ENCODE measurements at regions not wholly inside any gene's neighbourhood (a gene's known extent, or its start where the extent isn't known, plus 50 kb on each side); places are given as distances from the start of the nearest gene placed in this dataset.
A peak's percentile ranks its signal among the peaks of the same experiment; 100 is the strongest.
"Not testable (repeated sequence)": the region's sequence is repeated elsewhere in the genome, so short reads cannot be mapped to it uniquely, and the experiment has no call there.

DNA sequence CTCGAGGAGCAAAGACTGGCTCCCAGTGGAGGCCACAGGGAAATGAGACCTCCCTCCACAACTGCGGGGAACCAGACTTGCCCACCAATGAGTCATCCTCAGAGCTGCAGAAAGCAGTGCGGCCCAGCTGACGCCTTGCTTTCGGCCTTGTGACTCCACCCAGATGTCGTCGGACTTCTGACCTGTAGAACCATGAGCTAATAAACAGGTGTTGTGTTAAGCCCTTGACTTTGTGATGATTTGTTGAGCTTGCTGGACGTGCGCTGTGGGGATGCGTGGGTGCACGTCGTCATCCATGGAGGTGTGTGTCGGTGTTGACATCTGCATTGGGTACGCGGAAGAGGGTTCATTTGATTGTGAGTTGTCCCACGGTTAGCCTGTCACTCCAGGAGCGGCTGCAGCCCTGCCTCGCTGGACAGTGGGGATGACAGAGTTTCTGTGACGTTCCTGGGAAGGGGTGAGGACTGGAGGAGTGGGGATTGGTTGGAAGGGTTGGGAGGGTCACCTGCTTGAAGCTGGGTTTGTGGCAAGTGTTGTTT lies 154.1 kb downstream of the SH3BP4 start:
- DNase-seq (ENCODE audit: low spot score), result no peak

DNA sequence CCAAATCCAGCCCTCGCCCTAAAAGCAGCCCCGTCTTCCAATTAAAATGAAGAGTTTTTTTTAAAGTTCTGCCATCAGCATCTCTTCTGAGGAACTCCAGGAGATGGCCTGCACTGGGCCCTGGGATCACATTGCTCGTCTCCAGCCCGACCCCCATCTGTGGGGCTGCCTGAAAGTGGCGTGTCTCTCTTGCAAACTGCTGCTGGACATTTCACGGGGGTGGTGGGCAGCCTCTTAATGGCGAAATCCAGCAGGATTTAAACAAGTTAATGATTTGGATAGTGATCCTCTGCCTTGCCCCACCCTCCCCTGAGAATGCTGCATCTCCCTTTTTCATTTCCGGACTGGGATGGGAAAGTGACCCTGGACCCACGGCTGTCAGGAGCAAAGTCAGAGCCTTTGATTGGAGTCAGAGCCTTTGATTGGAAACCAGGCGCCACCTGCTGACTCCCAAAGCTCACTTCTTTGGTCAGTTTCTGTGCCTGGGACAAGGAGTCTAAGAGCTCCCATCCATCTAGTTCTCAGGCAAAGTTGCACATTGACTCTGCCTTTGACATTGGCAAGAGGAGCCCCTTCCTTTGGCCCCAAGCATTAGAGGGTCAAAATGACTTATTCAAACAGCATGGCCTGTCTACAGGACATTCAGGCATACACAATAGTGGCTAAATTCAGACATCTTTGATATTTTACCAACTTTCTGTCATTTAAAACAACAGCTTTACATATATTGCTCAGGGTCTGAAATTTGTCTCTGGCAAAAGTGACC lies 155.2 kb downstream of the SH3BP4 start:
- DNase-seq (ENCODE audit: low spot score), result peak; percentile 56

DNA sequence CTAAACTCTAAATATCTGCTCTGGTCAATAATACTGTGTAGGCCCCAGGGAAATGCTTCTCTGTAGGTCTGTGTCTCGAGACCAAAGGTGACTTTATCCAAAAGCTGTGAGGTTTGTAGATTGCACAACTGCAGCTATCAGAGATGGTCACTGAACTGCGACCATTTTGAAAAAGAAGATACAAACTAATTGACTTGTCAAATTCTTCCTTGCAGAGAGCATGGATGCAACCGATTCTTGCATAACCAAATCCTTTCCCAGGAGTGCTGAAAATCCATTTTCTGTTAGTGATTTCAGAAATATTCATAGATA lies 155.8 kb downstream of the SH3BP4 start:
- DNase-seq (ENCODE audit: low spot score), result no peak

DNA sequence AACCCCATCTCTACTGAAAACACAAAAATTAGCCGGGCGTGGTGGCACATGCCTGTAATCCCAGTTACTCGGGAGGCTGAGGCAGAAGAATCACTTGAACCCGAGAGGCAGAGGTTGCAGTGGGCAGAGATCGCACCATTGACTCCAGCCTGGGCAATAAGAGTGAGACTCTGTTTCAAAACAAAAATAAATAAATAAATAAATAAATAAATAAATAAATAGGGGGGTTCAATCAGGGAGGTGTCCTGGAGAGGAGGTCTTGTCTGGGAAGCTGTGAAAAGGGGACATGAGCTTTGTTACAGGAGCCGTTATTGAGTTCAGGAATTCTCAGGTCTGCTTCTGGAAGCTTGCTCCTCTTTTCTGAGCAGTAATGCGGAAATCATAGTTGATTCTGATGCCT lies 157.7 kb downstream of the SH3BP4 start:
- not testable (repeated sequence) for DNase-seq (ENCODE audit: low spot score)

DNA sequence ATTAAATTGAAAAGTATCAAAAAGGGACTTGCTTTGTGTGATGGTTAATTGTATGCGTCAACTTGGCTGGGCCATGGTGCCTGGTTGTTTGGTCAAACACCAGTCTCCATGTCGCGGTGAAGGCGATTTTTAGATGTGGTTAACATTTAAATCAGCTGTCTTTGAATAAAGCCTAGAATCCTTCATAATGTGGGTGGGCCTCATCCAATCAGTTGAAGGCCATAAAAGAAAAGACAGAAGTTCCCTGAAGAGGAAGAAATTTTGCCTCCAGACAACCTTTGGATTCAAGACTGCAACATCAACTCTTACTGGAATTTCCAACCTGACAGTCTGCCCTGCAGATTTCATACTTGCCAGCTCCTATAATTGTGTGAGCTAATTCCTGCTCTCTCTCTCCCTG lies 160.5 kb downstream of the SH3BP4 start:
- DNase-seq (ENCODE audit: low spot score), result no peak

DNA sequence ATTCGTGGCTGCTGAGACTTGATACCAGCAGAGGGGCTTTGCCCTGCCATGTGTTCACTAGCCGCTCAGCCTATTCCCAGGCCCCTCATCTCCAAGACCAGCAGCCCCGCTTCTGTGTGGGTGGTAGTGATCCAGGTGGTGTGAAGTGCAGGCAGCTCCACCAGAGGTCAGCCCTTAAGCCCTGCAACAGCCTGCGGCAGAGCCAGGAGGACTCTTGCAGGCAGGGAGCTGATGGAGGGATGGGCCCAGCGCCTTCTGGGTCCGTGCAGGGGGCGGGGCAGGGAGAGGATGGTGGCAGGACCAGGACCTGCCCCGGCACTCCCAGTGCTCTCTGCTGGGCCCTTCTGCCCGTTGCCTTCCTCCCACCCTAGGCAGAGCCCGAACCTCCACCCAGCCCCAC lies 162.0 kb downstream of the SH3BP4 start:
- DNase-seq (ENCODE audit: low spot score), result no peak

DNA sequence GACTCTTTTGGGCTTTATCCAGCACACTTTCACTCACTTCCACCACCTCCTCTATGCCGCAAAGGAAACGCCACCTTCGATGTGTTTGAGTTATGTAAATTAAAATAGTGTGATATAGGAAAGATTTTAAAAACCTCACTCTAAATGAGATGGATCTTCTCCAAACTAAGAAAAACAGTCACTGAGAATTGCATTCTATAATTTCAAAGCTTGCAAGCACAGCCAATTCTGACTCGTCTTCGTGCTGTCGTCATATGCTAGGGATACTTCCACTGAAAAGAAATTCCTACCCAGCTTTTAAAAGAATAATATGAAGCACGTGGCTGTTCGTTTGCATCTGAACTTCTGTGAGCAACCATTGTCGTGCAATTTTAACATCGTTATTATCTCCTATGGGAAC lies 162.5 kb downstream of the SH3BP4 start:
- no peak for DNase-seq (ENCODE audit: low spot score)

DNA sequence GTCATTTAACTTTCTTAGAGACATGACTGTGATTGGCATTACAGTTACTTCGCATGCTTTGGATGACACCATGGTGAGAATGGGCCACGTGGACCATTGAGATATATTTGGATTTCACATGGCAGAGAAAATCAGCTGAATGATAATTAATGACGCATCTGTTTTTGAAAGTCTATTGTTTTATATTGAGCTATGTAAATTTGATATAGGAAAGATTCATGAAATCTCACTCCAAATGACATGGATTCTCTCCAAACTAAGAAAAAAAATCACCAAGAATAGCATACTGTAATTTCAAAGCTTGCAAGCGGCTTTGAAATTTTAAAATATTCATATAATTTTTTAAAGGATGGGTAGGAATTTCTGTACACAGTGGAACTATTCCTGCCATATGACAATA lies 163.7 kb downstream of the SH3BP4 start:
- DNase-seq (ENCODE audit: low spot score), result no peak

DNA sequence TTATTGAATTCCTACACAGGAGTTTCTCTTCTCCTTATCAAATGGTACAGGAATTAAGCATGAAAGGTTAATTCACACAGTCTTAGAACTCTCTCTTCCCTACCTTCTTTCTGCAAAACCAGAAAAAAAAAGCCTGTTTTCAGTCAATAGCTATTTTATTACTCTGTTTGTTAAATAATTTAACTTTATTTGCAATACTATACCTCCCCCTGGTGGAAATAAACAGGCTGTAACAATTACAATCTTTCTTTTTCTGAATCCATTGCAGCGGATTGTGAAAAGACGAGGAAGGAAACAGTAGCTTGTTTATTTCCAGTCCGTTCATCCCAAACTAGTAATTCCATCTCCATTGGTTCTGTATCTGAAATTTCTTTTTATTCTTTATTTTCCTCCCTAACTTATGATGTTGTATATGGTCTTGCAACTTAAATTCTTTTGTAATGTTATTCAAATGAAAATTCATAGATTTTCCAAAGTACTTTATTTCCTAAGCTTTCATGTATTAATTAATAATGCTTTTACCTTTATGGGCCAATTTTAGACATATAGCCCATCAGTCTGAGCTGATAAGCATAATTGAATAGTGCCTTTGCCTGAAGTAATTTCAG lies 165.2 kb downstream of the SH3BP4 start:
- DNase-seq (ENCODE audit: low spot score), result no peak

DNA sequence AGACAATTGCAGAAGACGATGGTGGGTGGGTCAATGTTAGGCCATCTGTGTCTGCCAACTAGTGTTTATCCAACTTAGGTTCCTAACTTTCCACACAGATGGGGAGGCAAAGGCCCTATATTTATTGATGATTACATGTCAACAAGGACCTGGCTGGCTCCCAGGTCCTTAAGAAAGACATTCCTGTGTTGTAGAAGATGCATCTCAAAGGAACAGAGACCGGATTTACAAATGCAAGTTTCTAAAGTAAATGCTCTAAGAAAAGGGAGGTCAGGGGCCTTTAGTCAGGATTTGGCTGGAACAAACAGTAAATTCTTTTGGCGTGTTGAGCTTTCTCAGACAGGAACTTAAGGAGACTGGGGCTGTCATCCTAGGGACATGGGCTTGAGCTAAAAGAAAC lies 175.0 kb downstream of the SH3BP4 start:
- DNase-seq (ENCODE audit: low spot score), result no peak

DNA sequence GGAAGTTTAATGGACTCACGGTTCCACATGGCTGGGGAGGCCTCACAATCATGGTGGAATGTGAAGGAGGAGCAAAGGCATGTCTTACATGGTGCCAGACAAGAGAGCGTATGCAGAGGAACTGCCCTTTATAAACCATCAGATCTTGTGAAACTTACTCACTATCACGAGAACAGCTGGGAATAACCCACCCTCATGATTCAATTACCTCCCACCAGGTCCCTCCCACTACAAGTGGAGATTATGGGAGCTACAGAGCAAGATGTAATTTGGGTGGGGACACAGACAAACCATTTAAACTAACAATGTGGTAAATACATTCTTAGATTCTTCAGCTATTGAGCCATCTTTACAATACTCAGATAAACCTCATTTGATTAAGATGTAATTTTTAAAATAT lies 176.1 kb downstream of the SH3BP4 start:
- DNase-seq (ENCODE audit: low spot score), result no peak

DNA sequence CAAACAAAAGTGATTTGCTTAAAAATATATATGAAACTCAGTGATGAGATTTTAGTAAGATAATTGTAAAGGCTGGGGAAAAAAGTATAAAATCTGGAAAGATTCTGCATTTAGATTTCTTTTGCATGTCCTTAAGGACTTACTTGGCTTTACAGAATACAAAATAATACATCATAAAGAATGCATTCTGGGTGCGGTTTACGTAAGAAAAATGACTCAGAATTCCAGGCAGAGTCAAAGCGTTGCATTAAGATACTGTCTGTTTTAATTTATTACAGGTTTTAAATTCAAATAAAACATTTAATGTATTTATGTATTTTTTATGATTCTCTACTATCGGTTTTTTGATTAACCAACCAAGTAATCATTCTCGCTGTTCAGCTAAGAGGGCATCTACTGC lies 178.0 kb downstream of the SH3BP4 start:
- DNase-seq (ENCODE audit: low spot score), result no peak

DNA sequence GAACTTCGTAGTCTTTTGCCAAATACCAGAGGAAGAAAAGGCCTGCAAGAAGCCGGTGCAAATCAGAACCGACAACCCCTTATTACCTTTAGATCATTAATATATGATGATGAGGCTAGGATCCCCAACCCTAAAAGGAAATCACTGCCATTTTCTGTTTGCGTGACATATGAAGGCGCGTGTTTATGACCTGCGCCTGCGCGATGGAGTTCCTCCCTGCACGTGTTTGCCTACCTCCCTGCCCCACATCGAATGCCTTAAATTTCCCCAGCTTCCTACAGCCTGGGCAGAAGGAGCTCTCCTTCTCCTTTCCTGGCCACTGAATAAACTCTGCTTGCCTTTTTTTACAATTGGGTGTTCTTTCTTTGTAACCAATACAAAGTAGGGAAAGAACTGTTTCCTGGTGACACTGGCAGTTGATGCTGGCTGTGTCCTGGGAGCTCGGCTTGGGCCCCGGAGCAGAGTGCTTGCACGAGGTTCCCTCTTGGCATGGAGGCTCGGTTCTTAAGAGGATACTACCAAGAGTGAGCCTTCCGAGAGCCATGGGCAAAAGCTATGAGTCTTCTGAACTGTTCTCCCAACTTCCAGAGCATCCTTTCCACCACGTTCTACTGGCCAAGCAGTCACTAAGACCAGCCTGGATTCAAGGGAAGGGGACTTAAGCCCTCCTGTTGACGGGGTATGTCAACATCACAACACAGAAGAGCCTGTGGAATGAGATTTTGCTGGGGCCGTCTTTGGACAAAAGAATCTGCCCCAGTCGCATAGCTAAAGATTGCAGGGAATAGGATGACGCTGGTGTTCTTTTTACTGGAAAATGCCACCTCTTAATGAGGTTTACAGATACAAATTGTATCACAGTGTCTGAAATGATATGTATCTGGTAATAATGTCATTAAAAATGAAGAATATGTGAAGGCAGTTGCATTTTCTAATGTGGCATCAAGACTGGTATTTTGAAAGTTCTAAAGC lies 179.8 kb downstream of the SH3BP4 start:
- DNase-seq (ENCODE audit: low spot score), result no peak

DNA sequence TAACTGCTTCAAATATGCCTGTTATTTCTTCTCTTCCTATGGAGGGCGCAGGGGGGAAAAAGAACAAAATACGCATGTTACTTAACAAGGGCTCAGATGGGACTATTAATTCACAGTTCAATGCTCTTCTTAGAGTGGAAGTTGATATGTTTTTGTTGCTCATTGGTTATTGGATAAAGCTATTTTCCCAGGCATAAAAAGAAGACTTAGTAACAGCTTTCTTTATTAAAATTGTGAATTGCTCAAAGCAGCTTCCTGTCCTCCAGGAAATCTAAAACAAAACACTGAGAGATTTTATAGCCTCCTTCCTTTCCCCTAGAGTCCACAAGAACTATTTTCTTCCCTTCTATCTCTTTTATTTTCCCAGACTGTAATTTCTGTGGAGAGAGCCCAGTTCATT lies 180.8 kb downstream of the SH3BP4 start:
- DNase-seq (ENCODE audit: low spot score), result no peak

DNA sequence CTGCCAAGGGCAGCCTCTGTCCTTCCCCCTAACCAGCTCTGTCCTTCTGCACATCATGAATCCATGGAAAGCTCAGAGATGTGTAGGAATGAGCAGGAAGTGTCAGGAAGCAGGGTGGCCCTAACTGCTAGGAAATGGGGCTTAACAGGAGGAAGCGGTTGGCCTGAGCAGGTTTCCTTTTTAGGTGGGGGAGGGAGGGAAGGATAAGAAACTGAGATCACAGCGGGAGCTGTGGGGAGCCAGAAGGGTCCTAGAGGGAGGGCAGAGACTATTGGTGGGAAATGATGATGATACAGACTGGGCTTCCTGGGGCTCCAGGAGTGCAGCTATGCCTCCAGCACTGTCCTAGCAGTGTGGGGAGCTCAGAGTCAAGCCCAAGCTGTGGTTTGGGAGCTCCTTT lies 182.0 kb downstream of the SH3BP4 start:
- no peak for DNase-seq (ENCODE audit: low spot score)

DNA sequence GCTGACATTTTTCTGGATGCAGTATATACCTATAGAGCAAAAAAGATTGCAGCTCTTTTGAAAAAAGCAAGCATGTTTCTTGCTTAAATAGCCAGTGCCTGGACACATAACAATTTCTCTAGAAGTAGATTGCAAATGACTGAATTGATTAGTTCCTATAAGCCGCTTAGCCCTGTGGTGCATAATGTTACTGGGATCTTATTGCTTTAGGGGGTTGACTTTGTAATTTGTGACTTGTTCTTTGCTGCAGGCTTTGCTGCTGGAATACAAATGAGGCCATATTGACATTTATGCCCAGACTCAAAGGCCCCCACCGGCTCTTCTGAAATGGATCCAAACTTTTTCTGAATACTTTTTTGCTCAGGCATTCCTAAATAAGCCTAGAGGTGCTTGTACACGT lies 182.6 kb downstream of the SH3BP4 start:
- no peak for DNase-seq (ENCODE audit: low spot score)

DNA sequence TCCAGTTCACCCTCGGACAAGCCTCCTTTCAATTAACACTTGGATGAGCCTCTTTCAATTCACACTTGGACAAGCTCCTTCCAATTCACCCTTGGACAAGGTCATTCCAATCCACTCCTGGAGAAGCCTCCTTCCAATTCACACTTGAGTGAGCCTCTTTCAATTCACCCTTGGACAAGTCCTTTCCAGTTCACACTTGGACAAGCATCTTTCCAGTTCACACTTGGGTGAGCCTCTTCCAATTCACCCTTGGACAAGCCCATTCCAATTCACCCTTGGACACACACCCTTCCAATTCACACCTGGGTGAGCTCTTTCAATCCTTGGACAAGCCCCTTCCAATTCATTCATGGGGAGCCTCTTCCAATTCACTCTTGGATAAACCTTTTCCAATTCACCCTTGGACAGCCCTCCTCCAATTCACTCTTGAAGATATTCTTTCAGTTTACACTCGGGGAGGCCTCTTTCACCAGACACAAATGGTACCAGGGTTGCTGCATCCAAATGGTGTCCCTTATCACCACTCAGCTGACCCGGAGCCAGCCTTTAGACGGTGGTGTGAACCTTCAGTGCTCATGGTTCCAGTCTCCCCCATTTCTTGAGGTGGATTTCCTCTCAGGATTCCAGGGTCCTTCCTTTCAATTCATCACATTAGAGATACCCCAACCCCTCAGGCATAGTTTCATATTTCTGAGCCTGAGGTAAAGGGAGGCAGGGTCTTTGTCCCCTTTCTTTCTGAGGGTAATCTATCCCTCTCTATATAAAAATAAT lies 183.6 kb downstream of the SH3BP4 start:
- DNase-seq (ENCODE audit: low spot score), result no peak

DNA sequence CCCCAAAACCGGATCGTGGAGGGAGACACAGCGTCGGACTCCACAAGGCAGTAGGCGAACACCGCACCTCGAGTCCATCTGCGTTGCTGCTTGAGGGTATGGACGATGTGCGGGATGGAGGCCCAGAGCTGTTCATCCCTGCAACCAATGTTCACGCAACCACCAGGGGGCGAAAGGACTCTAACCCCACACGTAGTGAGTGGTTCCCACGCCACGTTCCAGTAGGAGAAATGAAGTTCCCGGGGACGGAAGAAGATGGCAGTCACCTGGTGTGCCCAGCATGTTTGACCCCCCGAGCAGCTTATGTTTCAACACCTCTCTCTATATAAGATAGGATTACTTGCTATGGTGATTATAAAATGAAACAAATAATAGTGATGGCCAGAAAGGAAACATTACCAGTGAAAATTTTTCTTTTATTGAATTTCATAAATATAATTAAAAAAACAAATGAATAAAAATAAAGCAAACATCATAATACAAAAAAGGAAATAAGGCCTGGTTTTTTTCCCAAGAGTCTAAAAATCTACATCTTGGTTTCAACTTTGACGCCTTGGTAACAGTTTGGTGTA lies 184.3 kb downstream of the SH3BP4 start:
- DNase-seq (ENCODE audit: low spot score), result peak; percentile 80

DNA sequence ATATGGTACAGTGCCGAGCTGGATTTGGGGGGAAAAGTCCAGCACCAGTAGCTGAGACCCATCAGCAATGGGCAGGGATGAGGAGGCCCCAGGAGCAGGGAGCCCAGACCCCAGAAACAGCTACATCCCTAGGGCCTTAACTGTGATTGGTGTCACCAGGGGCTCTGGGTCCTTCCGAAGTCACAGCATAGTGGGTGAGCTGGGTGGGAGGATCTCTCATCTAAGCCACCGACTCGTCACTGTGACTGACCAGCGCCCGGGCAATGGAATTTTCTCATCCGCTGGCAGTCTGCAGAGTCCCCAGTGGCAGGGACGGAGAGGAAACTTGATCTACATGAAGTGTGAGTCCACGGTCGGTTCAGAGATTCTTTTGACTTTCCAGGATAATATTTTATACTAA lies 186.5 kb downstream of the SH3BP4 start:
- DNase-seq (ENCODE audit: low spot score), result no peak

DNA sequence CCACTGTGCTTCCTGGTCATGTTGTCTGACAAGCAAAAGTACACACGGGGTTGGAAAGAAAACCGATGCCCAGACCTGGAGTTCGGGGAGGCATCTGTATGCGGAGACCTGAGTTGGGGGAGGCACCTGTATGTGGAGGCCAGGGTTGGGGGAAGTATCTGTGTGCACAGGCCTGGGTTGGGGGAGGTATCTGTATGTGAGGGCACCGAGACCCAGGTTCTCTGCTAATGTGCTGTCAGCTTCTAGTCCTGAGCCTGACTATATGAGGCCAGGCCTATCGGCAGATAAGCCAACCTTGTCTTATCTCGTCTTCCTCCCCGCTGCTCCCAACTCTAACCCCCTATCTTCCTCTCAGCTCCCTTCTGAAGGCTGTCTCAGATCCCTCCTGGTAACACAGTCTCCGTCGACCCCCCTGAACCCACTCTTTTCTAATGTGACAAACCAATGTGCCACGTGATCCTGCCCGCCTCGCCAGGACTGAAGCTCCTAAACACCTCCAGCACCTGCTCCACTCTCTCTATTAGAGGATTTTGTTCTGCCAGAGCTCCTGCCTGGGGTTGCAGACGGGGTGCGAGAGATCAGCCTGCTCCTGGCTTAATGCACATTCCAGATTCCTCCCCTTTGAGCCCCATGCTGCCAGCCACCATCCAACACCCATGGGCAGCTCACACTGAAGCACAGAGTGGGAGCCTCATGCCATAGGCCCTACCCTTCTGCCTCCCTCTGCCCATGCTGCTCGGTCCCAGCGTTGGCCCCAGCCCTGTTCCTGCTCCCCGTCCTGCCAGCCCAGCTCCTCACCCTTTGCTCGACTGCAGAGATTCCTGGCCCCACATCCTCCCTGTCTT lies 188.4 kb downstream of the SH3BP4 start:
- DNase-seq (ENCODE audit: low spot score), result no peak

DNA sequence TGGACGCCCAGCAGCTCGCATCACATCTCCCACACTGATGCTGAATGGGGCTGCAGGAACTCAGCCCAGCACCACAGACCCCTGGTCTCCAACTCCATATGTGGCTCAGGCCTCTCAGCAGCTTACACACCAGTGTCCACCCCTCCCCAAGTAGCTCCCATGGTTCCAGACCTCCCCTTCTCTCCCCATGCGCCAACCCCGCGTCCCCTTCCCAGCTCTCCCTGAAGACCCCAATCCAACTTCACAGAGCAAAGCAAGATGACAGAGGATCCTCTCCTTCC lies 188.9 kb downstream of the SH3BP4 start:
- DNase-seq (ENCODE audit: low spot score), result no peak

All from mucosa of gallbladder (tissue), 1 donor.